Astrocyte of the spinal cord (primary cell): ENCODE measurements at regions not wholly inside any gene's neighbourhood (a gene's known extent, or its start where the extent isn't known, plus 50 kb on each side); places are given as distances from the start of the nearest gene placed in this dataset.
"Not testable (repeated sequence)": the region's sequence is repeated elsewhere in the genome, so short reads cannot be mapped to it uniquely, and the experiment has no call there.

Source experiments
- DNase-seq: peaks from one replicate; pipeline ENCODE4 v3.0.0; 2011; ENCODE audit warnings: low read depth, low spot score
- H3K4me3 ChIP-seq: 2 replicates; pipeline ENCODE4 v1.5.1; 2011; ENCODE audit warnings: low read depth, mild to moderate bottlenecking, low read length, moderate library complexity
- CTCF ChIP-seq: IDR thresholded peaks from 2 replicates; pipeline ENCODE4 v1.5.1; 2012; ENCODE audit warnings: low read depth, mild to moderate bottlenecking, low read length, inconsistent platforms
- in situ Hi-C: cut with HindIII; loops from 2 replicates; pipeline ENCODE4 v1.10.0; 2017; ENCODE audit warnings: low sequenced_read_pairs

GRCh38 chr10:4243651-4244050 is 458.6 kb upstream of the KLF6 start:
- TF ChIP-seq CTCF, result no peak
- peak; percentile 100 for DNase-seq
- in situ Hi-C loops, result loop anchor here (10.0 kb wide), 1 partner anchor 411 kb away; no protein-coding TSS in a partner anchor
- H3K4me3 ChIP-seq, result peak overlapping the region; percentile 28

- DNase-seq, result no peak
- no peak for TF ChIP-seq CTCF
- in situ Hi-C loops, result loop anchor here (10.0 kb wide), 1 partner anchor 412 kb away; no protein-coding TSS in a partner anchor
- peak overlapping the region; percentile 28 for H3K4me3 ChIP-seq
Measured at GRCh38 chr10:4243169-4243568, 458.2 kb upstream of the KLF6 start.

GRCh38 chr10:4242561-4243035 is 457.6 kb upstream of the KLF6 start:
- peak; percentile 98 for DNase-seq
- peak overlapping the region; percentile 28 for H3K4me3 ChIP-seq
- in situ Hi-C loops, result loop anchor here (10.0 kb wide), 1 partner anchor 412 kb away; no protein-coding TSS in a partner anchor
- TF ChIP-seq CTCF, result no peak

GRCh38 chr10:4241724-4242345 is 456.8 kb upstream of the KLF6 start:
- peak overlapping the region; percentile 20 for H3K4me3 ChIP-seq
- TF ChIP-seq CTCF, result no peak
- DNase-seq, result peak; percentile 100
- in situ Hi-C loops, result loop anchor here (10.0 kb wide), 1 partner anchor 413 kb away; no protein-coding TSS in a partner anchor

GRCh38 chr10:4240608-4241197 is 455.7 kb upstream of the KLF6 start:
- H3K4me3 ChIP-seq, result no peak overlapping the region
- peak; percentile 91 for DNase-seq
- no peak for TF ChIP-seq CTCF
- in situ Hi-C loops, result loop anchor here (10.0 kb wide), 1 partner anchor 414 kb away; no protein-coding TSS in a partner anchor

GRCh38 chr10:4239186-4239585 is 454.2 kb upstream of the KLF6 start:
- H3K4me3 ChIP-seq, result no peak overlapping the region
- TF ChIP-seq CTCF, result no peak
- DNase-seq, result no peak
- in situ Hi-C loops, result no loop called here

GRCh38 chr10:4236905-4237304 is 451.9 kb upstream of the KLF6 start:
- DNase-seq, in situ Hi-C loops, H3K4me3 ChIP-seq: not testable (repeated sequence)
